ENCODE measurements at regions not wholly inside any gene's neighbourhood (a gene's known extent, or its start where the extent isn't known, plus 50 kb on each side); places are given as distances from the start of the nearest gene placed in this dataset.

GRCh38 chr5:162624110-162624509 lies 556.5 kb downstream of the GABRG2 start:
- WGBS (ENCODE audit: insufficient coverage): 83% methylated on average over 1 of the region's 5 CpGs
- ChIA-PET CTCF (no interaction called here), POLR2A (no interaction called here)
- peaks cover 17% of the 10 kb centered on the region for H3K9me3 Mint-ChIP-seq (ENCODE audit: insufficient read depth)
- no peak overlapping the region for H3K4me2 ChIP-seq (replicated peaks; ENCODE audit: low read depth, low read length, poor library complexity, severe bottlenecking)
- TF ChIP-seq CTCF (IDR thresholded peaks at IDR 0.05) (no peak), EZH2 (IDR thresholded peaks at IDR 0.05; ENCODE audit: borderline replicate concordance, insufficient read depth, low read depth, low read length, poor library complexity, severe bottlenecking) (no peak)
- H3K9ac ChIP-seq (ENCODE audit: low read length): no peak overlapping the region
- no peak overlapping the region for H3K27ac ChIP-seq (ENCODE audit: low read length in 2 of 2)
- peaks cover 0 to 24% (median 0%) of the 10 kb centered on the region in 3 donors for H3K9me3 ChIP-seq (ENCODE audit: control extremely low read depth in 1 of 3, control insufficient read depth in 2 of 3, insufficient read depth in 1 of 3, low read length in 2 of 3)
- no peaks in the 10 kb centered on the region for H3K4me1 Mint-ChIP-seq
- no peak overlapping the region for H3K4me3 Mint-ChIP-seq
- H3K27me3 ChIP-seq (replicated peaks in 1 of 4; ENCODE audit: control extremely low read depth in 1 of 4, control insufficient read depth in 3 of 4, insufficient read depth in 4 of 4, low read length in 3 of 4): no peaks in the 10 kb centered on the region
- H4K20me1 ChIP-seq (ENCODE audit: control insufficient read depth, insufficient read depth, low read length, poor library complexity, severe bottlenecking): no peaks in the 10 kb centered on the region
- H3K79me2 ChIP-seq (ENCODE audit: control insufficient read depth, insufficient read depth, low read length): no peaks in the 10 kb centered on the region
- no peaks in the 10 kb centered on the region for H3K36me3 ChIP-seq (replicated peaks in 1 of 2; ENCODE audit: control extremely low read depth in 1 of 2, control insufficient read depth in 1 of 2, extremely low read depth in 1 of 2, insufficient read depth in 2 of 2, low read length in 1 of 2)
- H3K4me1 ChIP-seq (ENCODE audit: control insufficient read depth in 2 of 2, insufficient read depth in 2 of 2, low read length in 2 of 2): no peaks in the 10 kb centered on the region
- no peak overlapping the region for H2AFZ ChIP-seq (ENCODE audit: insufficient read depth, low read depth, low read length, poor library complexity, severe bottlenecking)
- ATAC-seq (ENCODE audit: low read depth) (no peak), DNase-seq (no peak)
- H3K27ac Mint-ChIP-seq: no peak overlapping the region
- no peaks in the 10 kb centered on the region for H3K27me3 Mint-ChIP-seq
- intact Hi-C loops (cut with micrococcal nuclease): no loop called here
- no peak overlapping the region for H3K4me3 ChIP-seq (ENCODE audit: control extremely low read depth in 1 of 5, extremely low read depth in 1 of 5, insufficient read depth in 1 of 5, low read depth in 2 of 5, low read length in 4 of 5)

GRCh38 chr5:162637481-162637880 lies 569.9 kb downstream of the GABRG2 start:
- no peak for ATAC-seq (ENCODE audit: low read depth)
- H3K4me2 ChIP-seq (replicated peaks; ENCODE audit: low read depth, low read length, poor library complexity, severe bottlenecking): no peak overlapping the region
- no peak for TF ChIP-seq EZH2 (IDR thresholded peaks at IDR 0.05; ENCODE audit: borderline replicate concordance, insufficient read depth, low read depth, low read length, poor library complexity, severe bottlenecking)
- TF ChIP-seq CTCF (IDR thresholded peaks at IDR 0.05): no peak
- Mint-ChIP-seq H3K9me3 (ENCODE audit: insufficient read depth) (peaks cover 9% of the 10 kb centered on the region), H3K4me3 (no peak overlapping the region), H3K27me3 (no peaks in the 10 kb centered on the region), H3K27ac (no peak overlapping the region), H3K4me1 (no peaks in the 10 kb centered on the region)
- H3K27me3 ChIP-seq (replicated peaks in 1 of 4; ENCODE audit: control extremely low read depth in 1 of 4, control insufficient read depth in 3 of 4, insufficient read depth in 4 of 4, low read length in 3 of 4): no peaks in the 10 kb centered on the region
- no peak for DNase-seq
- H3K4me1 ChIP-seq (ENCODE audit: control insufficient read depth in 2 of 2, insufficient read depth in 2 of 2, low read length in 2 of 2): no peaks in the 10 kb centered on the region
- intact Hi-C loops (cut with micrococcal nuclease): no loop called here
- no peak overlapping the region for H2AFZ ChIP-seq (ENCODE audit: insufficient read depth, low read depth, low read length, poor library complexity, severe bottlenecking)
- no peaks in the 10 kb centered on the region for H4K20me1 ChIP-seq (ENCODE audit: control insufficient read depth, insufficient read depth, low read length, poor library complexity, severe bottlenecking)
- no peaks in the 10 kb centered on the region for H3K79me2 ChIP-seq (ENCODE audit: control insufficient read depth, insufficient read depth, low read length)
- no peak overlapping the region for H3K9ac ChIP-seq (ENCODE audit: low read length)
- WGBS (ENCODE audit: insufficient coverage): 90% methylated on average over 2 of the region's 7 CpGs
- H3K36me3 ChIP-seq (replicated peaks in 1 of 2; ENCODE audit: control extremely low read depth in 1 of 2, control insufficient read depth in 1 of 2, extremely low read depth in 1 of 2, insufficient read depth in 2 of 2, low read length in 1 of 2): no peaks in the 10 kb centered on the region
- H3K27ac ChIP-seq (ENCODE audit: low read length in 2 of 2): no peak overlapping the region
- ChIA-PET POLR2A (no interaction called here), CTCF (no interaction called here)
- no peak overlapping the region for H3K4me3 ChIP-seq (ENCODE audit: control extremely low read depth in 1 of 5, extremely low read depth in 1 of 5, insufficient read depth in 1 of 5, low read depth in 2 of 5, low read length in 4 of 5)
- peaks cover 0 to 9% (median 0%) of the 10 kb centered on the region in 3 donors for H3K9me3 ChIP-seq (ENCODE audit: control extremely low read depth in 1 of 3, control insufficient read depth in 2 of 3, insufficient read depth in 1 of 3, low read length in 2 of 3)

Measured in B cell (primary cell).